ENCODE measurements at regions not wholly inside any gene's neighbourhood (a gene's known extent, or its start where the extent isn't known, plus 50 kb on each side); places are given as distances from the start of the nearest gene placed in this dataset.

- no peak for FAIRE-seq
Measured at GRCh38 chr4:124514588-124514987, 197.9 kb downstream of the ANKRD50 start.

DNA sequence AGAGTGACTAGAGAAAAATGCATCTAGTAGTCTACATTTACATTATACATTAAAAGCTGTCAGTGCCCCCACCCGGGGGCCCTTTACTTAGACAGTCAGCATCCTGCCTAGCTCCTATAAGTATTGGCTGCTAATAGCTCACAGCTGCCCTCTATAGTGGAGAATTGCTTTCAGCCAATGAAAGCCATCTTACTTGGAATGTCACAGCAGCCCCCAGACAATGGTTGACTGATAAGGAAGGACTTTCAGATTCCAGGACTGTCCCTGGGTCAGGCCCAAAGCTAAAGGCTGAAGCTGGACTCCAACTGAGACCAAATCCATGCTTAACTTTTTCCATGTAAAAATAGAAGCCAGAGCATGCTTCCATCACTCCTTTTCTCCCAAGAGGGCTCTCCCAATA is 196.9 kb downstream of the ANKRD50 start:
- FAIRE-seq: no peak

GRCh38 chr4:124519196-124519595 is 193.3 kb downstream of the ANKRD50 start:
- FAIRE-seq: no peak

DNA sequence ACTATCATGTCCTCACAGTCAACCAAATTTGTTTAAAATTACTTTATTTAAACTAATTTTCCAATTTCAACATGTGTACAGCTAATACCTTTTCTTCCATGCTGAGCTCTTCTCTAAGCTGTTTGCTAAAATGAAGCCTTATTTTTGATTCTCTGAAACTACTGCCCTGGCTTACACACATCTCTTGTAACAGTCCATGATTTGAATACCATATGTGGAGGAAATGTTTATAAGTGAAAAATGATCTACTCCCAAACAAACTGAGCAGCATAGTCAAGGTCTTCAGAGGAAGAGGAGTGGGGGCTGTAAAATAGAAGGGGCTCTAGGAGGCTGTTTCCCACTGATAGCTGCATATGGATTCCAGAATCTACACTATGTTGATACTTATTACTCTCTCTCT is 188.7 kb downstream of the ANKRD50 start:
- no peak for FAIRE-seq

- FAIRE-seq: no peak
Measured at GRCh38 chr4:124525524-124525923, 187.0 kb downstream of the ANKRD50 start.

- no peak for FAIRE-seq
Measured at GRCh38 chr4:124526331-124526730, 186.2 kb downstream of the ANKRD50 start.

GRCh38 chr4:124526769-124527168 is 185.8 kb downstream of the ANKRD50 start:
- no peak for FAIRE-seq

DNA sequence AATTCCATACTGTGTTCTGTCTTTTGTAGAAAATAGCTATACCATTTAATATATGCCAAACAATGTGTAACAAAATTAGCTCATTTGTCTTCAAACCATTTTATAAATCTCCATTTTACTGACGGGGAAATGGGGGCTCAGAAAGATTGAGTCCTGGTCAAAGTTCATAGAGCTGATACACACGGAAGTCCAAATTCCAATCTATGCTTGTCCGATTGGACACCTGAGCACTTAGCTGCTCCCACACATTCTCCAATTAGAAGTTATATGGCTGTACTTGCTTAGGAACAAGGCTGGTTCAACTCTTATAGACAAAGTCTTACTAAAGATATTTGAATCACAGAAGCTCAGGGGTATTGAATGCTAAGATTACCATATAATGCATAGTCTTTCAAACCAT is 185.2 kb downstream of the ANKRD50 start:
- FAIRE-seq: no peak

DNA sequence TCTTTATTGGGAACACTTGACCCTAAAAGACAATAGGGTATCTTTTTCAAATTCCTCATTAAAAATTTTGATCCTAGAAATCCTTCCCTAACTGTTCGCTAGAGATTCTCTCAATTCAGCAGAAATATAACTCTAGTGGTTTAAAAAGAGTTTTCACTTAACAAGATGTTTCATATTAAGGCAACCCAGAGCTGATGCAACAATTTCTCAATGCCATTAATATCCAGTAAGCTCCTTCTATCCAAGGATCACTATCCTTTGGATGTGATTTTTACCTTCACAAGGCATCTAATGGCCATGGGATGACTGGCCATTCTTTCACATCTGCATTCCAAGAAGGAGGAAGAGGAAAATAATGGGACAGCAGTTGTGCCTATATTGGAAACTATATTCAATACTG is 183.4 kb downstream of the ANKRD50 start:
- FAIRE-seq: no peak

DNA sequence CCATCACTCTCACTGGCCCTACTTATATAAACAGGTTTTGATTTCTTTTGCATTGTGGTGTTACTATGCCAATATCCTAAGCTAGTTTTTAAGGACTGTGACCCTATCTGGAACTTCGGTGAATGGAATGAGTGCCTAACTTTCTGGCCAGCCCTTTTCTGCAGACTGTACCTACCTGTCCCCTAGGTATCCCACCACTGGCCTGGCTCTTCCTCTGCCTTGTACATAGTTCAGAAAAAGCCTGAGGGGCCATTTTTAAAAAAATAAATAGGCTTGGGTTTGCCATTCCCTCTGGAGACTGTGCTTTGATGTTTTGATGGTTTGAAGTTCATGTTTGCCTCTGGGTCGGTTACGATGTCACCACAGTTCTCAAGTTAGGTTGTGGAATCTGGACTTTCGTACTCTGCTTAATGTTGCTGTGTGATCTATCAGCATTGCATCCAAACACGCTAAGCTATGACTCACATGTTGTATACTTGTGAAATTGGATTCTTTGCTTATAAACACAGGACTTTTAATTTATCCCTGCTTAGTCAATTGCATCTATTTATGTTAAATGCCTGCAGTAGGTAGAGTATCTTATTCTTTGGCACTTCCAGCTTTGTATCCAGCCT is 182.0 kb downstream of the ANKRD50 start:
- FAIRE-seq: no peak

DNA sequence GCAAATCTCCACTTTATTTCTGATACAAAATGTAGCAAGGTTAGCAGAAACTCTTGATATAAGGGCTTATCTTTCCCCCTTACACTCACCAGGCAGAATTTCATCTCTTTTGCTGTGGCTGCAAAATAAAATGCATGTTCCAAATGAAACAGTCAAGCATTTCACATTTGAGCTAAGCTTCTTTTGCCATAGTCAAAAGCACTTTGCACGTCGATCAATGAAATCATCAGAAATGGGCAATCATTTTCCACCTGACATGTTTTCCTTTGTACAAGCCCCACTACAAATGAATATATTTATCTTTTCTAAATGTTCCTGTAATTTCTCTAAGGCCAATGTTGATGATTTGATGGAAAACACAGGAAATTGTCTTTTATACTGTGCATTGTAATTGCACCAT is 178.4 kb downstream of the ANKRD50 start:
- FAIRE-seq: no peak

DNA sequence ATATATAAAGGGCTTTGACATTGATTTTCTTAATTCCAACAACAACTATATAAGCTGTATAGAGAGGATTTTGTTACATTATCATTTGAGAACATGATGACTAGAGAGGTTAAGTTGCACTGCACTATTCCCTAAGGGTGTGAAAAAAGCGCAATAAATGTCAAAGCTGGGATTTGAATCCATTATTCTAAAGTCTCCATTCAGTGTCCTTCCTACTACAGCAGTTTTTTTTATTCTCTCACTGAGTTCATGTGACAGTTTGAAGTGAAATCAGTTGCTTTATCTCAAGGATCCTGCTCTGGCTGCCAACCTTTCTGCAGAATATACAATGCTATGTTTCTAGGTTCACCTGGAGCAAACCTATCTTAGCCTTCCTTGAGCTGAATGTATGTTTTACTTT is 177.5 kb downstream of the ANKRD50 start:
- FAIRE-seq: no peak

DNA sequence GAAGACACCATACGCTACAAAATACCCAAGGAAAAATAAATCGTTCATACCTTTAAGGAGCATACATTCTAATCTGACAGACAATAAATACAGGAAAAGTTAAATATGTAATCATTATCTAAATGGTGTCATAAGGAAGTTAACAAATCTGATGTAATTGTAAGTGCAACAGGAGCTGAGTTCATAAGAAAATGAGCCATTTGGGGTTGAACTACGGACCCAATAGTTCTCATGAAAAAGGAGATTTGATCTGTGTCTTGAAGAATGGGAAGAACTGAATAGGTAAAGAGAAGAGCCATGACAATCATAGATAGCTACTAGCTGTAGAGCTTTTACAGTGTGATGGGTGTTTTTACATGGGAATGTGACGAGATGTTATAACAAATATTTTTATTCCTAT is 175.6 kb downstream of the ANKRD50 start:
- FAIRE-seq: no peak

DNA sequence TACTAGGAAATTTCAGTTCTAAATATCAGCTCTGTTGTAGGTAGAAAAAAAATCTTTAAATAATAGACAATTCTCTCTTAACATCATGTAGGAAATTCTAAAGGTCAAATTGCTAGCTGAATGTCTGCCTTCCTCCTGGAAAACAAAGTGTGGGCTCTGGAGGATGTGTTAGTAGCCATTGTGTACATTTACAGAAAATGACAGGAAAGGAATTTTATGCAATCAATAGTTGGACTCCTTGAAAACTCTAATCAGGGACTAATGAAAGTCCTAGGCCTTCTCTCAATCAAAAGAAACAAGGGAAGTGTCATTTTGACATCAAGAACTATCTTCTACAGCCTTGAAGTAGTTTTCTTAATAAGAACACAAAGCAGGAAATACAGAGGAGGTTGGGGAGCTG is 174.6 kb downstream of the ANKRD50 start:
- FAIRE-seq: no peak

GRCh38 chr4:124540014-124540413 is 172.5 kb downstream of the ANKRD50 start:
- no peak for FAIRE-seq

DNA sequence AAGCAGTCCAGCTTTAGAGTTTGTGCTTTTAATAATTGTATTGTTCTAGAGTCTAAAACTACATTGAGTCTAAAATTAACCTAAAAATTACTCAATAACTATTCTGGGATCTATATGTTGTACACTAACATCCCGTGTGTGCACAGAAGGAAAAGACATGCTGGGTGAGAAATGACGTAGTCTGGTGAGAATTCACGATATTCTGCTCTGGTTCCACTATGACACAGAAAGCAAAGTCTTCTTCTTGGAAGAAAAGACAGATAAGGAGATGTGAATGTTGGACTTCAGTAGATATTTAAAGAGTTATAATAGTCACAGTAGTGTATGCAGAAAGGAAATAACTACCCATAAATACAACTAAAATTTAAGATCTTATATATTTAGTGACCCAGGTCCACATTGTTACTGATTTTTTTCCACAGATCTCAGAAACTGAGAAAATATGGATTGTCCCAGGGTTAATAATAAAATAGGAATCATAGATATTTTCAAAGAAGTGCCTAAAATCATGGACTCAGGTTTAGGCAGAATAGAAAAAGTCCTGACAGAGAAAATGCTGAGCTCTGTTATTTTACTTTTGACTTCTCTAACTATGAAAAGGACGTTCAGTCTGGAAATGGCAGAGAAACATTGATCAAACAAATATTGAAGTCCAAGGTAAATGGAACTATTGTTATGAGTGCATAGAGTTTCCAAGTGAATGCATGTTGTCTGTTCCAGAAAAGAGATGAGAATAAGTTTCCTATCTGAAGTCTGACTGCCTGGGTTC is 170.7 kb downstream of the ANKRD50 start:
- FAIRE-seq: no peak

DNA sequence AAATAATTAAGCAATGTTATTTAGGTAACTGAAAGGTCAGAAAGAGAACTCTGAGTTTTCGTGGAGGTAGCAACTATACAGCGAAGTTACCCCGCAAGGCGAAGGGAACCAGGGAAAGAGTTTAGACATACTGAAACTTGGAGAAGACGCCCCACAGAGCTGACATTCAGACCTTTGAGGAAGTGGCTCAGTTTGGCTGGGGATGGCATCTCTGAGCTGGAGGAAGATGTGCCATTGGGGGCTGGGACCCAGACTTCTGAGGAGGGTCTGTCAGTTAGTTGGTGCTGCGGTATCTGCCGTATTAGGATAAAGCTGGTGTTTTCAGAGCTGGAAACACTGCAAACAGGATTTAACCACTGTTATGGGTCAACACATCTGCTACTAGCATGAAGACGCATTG is 156.6 kb downstream of the ANKRD50 start:
- no peak for FAIRE-seq

DNA sequence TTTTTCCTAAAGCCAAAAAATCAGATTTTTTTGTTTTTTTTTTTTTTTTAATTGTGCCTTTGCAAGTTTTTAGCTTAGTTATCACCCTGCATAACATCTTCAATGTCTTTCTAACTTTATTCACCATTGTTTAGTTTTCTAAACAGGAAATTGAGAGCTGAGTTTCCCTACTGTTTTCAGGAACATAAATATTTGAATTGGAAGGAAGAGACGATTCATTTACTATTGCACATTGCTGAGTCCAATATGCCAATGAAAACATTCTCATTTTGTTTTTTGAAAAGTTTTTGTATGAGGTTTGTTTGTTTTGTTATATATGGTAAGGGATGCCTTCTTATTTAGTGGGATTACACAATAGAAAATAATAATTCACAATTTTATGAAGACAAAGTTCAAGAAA is 148.4 kb downstream of the ANKRD50 start:
- no peak for FAIRE-seq

DNA sequence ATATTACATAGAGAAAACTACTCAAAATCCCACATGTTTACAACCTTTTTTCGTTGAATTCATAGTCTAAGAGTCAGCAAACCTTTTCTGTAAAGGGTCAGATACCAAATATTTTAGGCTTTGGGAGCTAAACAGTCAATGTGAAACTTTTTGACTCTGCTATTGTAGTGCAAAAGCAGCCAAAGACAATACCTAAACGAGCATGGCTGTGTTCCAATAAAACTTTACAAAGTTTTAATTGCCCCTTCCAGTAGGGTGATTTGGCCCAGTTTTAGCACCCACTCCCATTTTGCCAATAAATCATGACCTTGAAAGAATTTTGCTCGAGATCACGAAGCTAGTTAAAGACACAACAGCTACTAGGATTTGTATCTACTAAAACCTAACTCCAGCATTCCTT is 147.2 kb downstream of the ANKRD50 start:
- no peak for FAIRE-seq

DNA sequence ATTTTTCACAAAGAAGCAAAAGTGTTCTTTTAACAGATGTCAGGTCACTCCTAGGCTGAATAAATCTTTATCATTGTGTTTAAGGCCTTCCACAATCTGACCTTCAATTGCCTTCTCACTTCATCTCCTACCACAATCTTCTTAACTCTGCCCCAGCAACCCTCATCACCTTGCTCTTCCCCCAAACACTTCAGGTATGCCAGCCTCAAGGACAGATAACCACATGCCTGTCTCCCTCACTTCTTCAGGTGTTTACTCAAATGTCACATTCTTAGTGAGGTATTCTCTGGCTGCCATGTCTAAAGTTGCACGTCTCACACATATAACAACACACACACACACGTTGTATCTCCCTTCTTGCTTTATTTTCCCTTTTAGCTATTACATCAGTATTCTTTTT is 146.5 kb downstream of the ANKRD50 start:
- no peak for FAIRE-seq

DNA sequence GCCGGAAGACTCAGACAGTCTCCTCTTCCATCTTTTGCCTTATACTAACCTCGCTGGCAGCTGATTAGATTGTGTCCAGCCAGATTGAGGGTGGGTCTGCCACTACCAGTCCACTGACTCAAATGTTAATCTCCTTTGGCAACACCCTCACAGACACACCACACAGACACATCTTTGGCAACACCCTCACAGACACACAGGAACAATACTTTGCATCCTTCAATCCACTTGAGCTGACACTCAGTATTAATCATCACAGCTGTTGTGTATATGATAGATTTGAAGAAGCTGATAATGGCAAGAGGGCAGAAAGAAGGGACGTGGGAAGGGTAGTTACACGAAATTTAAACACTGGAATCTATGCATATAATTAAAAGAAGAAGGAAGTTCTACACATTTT is 139.5 kb downstream of the ANKRD50 start:
- no peak for FAIRE-seq

GRCh38 chr4:124579896-124580295 is 132.6 kb downstream of the ANKRD50 start:
- no peak for FAIRE-seq

DNA sequence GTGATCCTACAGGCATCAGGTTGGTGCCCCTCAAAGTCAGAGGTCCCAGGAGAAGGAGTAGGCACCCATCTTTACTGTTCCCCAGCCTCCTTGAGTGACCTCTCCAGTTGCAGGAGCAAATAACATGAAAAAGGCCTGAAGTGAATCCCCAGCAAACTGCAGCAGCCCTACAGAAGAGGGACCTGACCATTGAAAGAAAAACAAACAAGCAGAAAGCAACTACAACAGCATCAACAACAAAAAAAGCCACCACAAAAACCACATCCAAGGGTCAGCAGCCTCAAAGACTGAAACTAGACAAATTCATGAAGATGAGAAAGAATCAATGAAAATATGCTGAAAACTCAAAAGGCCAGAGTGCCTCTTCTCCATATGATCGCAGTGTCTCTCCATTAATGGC is 128.7 kb downstream of the ANKRD50 start:
- no peak for FAIRE-seq

DNA sequence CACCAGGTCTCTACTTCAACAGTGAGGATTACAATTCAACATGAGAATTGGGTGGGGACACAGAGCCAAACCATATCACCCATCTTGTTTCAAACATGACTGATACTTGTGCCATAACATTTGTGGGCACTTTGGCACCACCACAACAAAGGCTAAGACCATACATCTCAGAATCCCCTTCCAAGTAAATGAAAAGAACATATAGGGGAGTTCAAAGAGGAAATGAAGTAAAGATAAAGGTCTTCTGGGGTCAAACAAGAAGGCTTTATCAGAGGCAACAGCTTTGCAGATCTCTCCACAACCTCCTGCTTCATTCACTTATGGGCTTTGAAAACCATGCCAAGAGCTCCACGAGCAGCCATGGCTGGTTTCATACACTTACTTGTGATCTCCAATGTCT is 122.7 kb downstream of the ANKRD50 start:
- no peak for FAIRE-seq

GRCh38 chr4:124590480-124590879 is 122.1 kb downstream of the ANKRD50 start:
- FAIRE-seq: no peak

All from A204.1 (cell line).